Osteocyte (in vitro differentiated cells): ENCODE measurements at regions not wholly inside any gene's neighbourhood (a gene's known extent, or its start where the extent isn't known, plus 50 kb on each side); places are given as distances from the start of the nearest gene placed in this dataset.

ENCODE experiments used
- DNase-seq: peaks from one replicate; pipeline ENCODE4 v3.0.0; 2021; ENCODE audit warnings: mixed read lengths; ENCODE audit not compliant: unreplicated experiment; ENCODE audit errors: extremely low spot score
- H3K27ac Mint-ChIP-seq: one replicate; pipeline ENCODE4 v1.8.0; 2021; ENCODE audit warnings: mild to moderate bottlenecking, mixed read lengths; ENCODE audit not compliant: unreplicated experiment
- H3K27me3 Mint-ChIP-seq: one replicate; pipeline ENCODE4 v1.8.0; 2021; ENCODE audit warnings: mixed read lengths; ENCODE audit not compliant: unreplicated experiment
- H3K36me3 Mint-ChIP-seq: one replicate; pipeline ENCODE4 v1.8.0; 2021; ENCODE audit warnings: mixed read lengths; ENCODE audit not compliant: unreplicated experiment
- H3K4me1 Mint-ChIP-seq: one replicate; pipeline ENCODE4 v1.8.0; 2021; ENCODE audit warnings: mixed read lengths; ENCODE audit not compliant: unreplicated experiment
- H3K4me3 Mint-ChIP-seq: one replicate; pipeline ENCODE4 v1.8.0; 2021; ENCODE audit warnings: mild to moderate bottlenecking, moderate library complexity, mixed read lengths; ENCODE audit not compliant: unreplicated experiment
- H3K9me3 Mint-ChIP-seq: one replicate; pipeline ENCODE4 v1.8.0; 2021; ENCODE audit warnings: mixed read lengths; ENCODE audit not compliant: unreplicated experiment
- TF ChIP-seq, protein P1 (sequence below): fragments of 200-600 bp; sonication (generic); IDR thresholded peaks from 2 replicates; pipeline ENCODE4 v1.5.0; 2021; ENCODE audit warnings: antibody characterized with exemption, mild to moderate bottlenecking, moderate library complexity

DNA sequence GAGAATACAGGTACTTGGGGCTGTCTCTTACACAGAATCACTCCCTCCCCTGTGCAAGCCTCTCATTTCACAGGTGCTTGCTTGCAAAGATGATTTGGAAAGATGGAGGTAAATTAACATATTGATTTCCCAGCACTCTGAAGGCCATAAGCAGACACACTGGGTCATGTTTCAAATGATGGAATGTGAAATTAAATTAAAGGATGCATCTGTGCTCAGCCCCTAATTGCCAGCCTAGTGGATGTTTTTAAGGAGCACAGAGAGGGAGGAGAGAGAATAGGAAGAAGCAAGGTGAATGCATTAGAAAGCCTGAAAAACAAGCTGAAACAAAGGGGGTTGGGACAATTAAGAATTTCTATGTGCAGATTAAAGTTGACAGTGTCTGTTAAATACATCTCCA lies 96.1 kb upstream of the GRIP1 start:
- no peak for DNase-seq
- Mint-ChIP-seq H3K4me3 (no peak overlapping the region), H3K27me3 (no peaks in the 10 kb centered on the region), H3K27ac (no peak overlapping the region), H3K36me3 (no peaks in the 10 kb centered on the region), H3K4me1 (no peaks in the 10 kb centered on the region), H3K9me3 (no peaks in the 10 kb centered on the region)
- TF ChIP-seq, protein P1, sequence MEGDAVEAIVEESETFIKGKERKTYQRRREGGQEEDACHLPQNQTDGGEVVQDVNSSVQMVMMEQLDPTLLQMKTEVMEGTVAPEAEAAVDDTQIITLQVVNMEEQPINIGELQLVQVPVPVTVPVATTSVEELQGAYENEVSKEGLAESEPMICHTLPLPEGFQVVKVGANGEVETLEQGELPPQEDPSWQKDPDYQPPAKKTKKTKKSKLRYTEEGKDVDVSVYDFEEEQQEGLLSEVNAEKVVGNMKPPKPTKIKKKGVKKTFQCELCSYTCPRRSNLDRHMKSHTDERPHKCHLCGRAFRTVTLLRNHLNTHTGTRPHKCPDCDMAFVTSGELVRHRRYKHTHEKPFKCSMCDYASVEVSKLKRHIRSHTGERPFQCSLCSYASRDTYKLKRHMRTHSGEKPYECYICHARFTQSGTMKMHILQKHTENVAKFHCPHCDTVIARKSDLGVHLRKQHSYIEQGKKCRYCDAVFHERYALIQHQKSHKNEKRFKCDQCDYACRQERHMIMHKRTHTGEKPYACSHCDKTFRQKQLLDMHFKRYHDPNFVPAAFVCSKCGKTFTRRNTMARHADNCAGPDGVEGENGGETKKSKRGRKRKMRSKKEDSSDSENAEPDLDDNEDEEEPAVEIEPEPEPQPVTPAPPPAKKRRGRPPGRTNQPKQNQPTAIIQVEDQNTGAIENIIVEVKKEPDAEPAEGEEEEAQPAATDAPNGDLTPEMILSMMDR = no peak

DNA sequence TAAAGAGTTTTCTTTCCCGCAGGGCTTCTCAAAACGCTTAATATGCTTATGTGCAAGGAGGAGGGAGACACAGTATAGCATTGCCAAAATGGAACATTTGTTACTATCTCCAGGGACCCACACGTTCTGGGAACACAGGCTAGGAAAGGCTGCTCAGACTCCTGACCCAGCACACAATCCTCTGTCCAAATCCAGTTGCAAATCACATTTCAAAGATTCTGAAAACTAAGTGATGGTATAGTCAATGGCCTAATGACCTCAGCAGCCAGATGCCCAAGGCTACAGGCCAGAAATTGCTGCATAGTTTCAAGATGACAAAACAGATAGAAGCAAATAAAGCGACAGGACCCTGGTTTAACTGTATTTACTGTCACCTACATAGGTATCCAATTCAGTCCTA lies 97.0 kb upstream of the GRIP1 start:
- Mint-ChIP-seq H3K27me3 (no peaks in the 10 kb centered on the region), H3K9me3 (no peaks in the 10 kb centered on the region), H3K36me3 (no peaks in the 10 kb centered on the region), H3K4me1 (no peaks in the 10 kb centered on the region), H3K4me3 (no peak overlapping the region), H3K27ac (no peak overlapping the region)
- TF ChIP-seq, protein P1 = no peak
- DNase-seq = no peak

DNA sequence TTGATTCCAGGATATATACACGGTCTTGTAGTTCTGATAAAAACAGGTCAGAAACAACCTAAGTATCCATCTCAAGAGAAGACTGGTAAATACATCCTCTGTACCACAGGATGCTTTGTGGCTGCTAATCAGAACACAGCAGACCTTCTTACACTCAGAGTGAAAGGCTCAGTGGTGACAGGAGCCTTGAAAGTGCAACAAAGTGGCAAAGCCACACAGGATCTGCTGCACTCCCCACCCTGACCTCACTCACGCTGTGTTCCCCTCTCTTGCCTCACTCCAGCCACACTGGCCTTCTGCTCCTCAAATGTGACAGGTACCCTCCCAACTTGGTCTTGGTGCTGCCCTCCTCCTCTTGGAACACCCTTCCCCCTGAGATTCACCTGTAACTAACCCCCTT lies 98.1 kb upstream of the GRIP1 start:
- no peaks in the 10 kb centered on the region for H3K36me3 Mint-ChIP-seq
- H3K27ac Mint-ChIP-seq = no peak overlapping the region
- no peaks in the 10 kb centered on the region for H3K9me3 Mint-ChIP-seq
- DNase-seq = no peak
- no peaks in the 10 kb centered on the region for H3K4me1 Mint-ChIP-seq
- H3K4me3 Mint-ChIP-seq = no peak overlapping the region
- TF ChIP-seq, protein P1 = no peak
- H3K27me3 Mint-ChIP-seq = no peaks in the 10 kb centered on the region

DNA sequence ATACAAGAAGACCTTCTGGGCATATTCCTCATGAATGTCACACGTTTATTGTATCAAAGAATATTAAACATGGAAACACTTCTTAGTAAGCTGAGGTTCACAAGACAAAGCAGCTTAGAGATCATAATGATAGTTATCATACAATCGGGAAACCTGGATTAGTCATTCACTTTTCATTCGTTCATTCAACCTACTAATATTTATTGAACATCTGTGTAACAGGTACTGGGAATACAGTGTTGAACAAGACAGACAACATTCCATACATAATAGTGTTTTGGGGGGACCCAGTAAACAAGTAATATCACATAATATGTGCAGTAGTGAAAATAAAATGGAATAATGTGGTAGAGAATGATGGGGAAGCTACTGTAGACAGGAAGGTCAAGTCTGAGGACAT lies 100.6 kb upstream of the GRIP1 start:
- H3K4me3 Mint-ChIP-seq = no peak overlapping the region
- H3K4me1 Mint-ChIP-seq = no peaks in the 10 kb centered on the region
- TF ChIP-seq, protein P1 = no peak
- H3K36me3 Mint-ChIP-seq = no peaks in the 10 kb centered on the region
- H3K27me3 Mint-ChIP-seq = no peaks in the 10 kb centered on the region
- DNase-seq = no peak
- no peak overlapping the region for H3K27ac Mint-ChIP-seq
- no peaks in the 10 kb centered on the region for H3K9me3 Mint-ChIP-seq

DNA sequence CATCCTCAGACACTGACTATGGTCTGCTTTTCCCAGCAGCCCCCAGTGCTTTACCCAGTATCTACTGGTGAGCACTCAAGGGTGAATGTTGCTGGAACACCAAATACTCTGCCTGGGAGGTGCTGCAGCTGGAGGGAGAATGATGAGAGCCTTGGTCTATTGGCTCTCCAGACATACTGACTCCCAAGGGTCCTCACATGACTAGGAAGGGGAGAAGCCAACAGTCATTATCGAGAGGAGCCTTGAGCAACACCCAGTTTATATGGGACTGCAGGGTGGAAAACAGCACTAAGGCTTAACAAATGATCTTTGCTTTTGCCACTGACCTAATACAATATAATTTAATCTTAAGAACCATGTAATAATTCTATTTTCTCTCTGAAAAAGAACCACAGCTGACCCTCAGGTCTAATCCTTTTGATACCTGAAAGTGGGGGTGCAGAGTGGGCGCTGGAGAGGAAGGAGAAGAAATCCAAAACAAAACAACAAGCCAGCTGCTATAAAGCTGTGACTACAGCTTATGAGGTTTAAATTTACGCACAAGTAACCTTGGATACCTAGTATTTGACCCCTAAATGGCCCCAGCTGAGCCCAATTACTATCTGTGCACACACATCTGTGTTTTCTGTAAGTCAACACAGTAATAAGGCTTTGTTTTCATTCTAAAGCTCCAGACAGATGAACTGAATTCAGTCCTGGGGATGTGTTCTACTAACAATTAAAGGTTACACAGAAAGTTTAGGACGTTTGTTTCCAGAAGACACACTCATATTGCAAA lies 107.8 kb upstream of the GRIP1 start:
- Mint-ChIP-seq H3K27me3 (no peaks in the 10 kb centered on the region), H3K27ac (no peak overlapping the region), H3K9me3 (no peaks in the 10 kb centered on the region), H3K4me1 (no peaks in the 10 kb centered on the region), H3K36me3 (no peaks in the 10 kb centered on the region), H3K4me3 (no peak overlapping the region)
- no peak for DNase-seq
- TF ChIP-seq, protein P1 = no peak
